ENCODE measurements at regions not wholly inside any gene's neighbourhood (a gene's known extent, or its start where the extent isn't known, plus 50 kb on each side); places are given as distances from the start of the nearest gene placed in this dataset.

DNA sequence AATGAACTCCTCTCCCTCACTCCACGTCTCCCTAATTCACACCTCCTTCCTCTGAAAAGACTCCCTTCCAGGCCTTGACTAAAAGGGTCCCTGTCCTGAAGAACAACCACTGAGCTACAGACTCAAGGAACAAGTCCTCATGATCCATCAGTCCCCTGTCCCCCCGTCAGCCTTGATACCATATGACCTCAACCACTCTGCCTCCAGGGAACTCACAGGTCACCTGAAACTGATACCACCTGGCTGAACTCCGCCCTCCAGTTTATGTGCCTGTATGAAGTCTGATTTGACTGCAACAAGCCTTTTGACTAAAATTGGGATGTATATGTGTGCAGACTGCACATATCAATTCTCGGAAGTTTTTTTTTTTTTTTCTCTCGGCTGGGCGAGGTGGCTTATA, 88.7 kb downstream of the UGCG start:
- TF ChIP-seq SUZ12 (IDR thresholded peaks at IDR 0.05) (no peak), LEF1 (IDR thresholded peaks at IDR 0.05; ENCODE audit: borderline replicate concordance) (no peak), ELF4 (IDR thresholded peaks at IDR 0.05) (no peak), ARNT (IDR thresholded peaks at IDR 0.05) (no peak), FOXK2 (IDR thresholded peaks at IDR 0.05) (no peak), L3MBTL2 (conservative IDR thresholded peaks at IDR 0.05) (no peak), FOXA1 (IDR thresholded peaks at IDR 0.05) (no peak), SP1 (IDR thresholded peaks at IDR 0.05) (no peak), FOXM1 (IDR thresholded peaks at IDR 0.05; ENCODE audit: borderline replicate concordance) (no peak), TARDBP (IDR thresholded peaks at IDR 0.05) (no peak), NFRKB (IDR thresholded peaks at IDR 0.05) (no peak), HDGF (IDR thresholded peaks at IDR 0.05; ENCODE audit: borderline replicate concordance) (no peak), BHLHE40 (IDR thresholded peaks at IDR 0.05; ENCODE audit: borderline replicate concordance) (no peak), CTBP1 (IDR thresholded peaks at IDR 0.05; ENCODE audit: borderline replicate concordance) (no peak)

Data from HEK293T (cell line).